ENCODE measurements at regions not wholly inside any gene's neighbourhood (a gene's known extent, or its start where the extent isn't known, plus 50 kb on each side); places are given as distances from the start of the nearest gene placed in this dataset.

DNA sequence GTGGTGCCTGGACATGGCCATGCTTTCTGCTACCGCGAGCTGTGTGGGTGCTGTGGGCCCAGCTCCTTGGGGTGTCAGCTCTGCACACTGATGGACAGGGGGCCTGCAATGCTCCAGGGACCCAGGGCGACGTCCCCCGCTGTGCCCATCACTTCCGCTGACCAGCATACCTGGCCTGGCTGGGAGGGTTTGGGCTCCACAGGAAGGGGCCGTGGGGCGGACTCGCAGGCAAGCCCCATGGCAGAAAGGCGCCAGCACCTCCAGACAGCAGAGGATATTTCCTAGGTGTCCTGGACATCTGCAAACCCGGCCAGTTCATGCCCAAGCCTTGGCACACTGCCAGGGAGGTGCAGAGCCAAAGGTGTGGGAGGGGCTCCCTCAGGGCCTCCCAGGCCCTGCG is 295.8 kb upstream of the IRX4 start:
- no peaks in the 10 kb centered on the region for H3K9me3 ChIP-seq (ENCODE audit: insufficient read depth, low read length, severe bottlenecking)
- no peak overlapping the region for H3K4me3 ChIP-seq (ENCODE audit: low read depth in 1 of 2, low read length in 2 of 2)
- H3K9ac ChIP-seq (ENCODE audit: low read depth, low read length): no peak overlapping the region
- H3K4me2 ChIP-seq (ENCODE audit: insufficient read depth, low read length): no peak overlapping the region
- TF ChIP-seq, protein P1, sequence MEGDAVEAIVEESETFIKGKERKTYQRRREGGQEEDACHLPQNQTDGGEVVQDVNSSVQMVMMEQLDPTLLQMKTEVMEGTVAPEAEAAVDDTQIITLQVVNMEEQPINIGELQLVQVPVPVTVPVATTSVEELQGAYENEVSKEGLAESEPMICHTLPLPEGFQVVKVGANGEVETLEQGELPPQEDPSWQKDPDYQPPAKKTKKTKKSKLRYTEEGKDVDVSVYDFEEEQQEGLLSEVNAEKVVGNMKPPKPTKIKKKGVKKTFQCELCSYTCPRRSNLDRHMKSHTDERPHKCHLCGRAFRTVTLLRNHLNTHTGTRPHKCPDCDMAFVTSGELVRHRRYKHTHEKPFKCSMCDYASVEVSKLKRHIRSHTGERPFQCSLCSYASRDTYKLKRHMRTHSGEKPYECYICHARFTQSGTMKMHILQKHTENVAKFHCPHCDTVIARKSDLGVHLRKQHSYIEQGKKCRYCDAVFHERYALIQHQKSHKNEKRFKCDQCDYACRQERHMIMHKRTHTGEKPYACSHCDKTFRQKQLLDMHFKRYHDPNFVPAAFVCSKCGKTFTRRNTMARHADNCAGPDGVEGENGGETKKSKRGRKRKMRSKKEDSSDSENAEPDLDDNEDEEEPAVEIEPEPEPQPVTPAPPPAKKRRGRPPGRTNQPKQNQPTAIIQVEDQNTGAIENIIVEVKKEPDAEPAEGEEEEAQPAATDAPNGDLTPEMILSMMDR (IDR thresholded peaks at IDR 0.05; ENCODE audit: borderline replicate concordance, extremely low read depth, low read length, poor library complexity, severe bottlenecking): no peak
- no peak for TF ChIP-seq EZH2 (IDR thresholded peaks at IDR 0.05; ENCODE audit: borderline replicate concordance, low read depth, low read length, severe bottlenecking)
- ATAC-seq (ENCODE audit: insufficient read depth, low read depth) (no peak), DNase-seq (no peak)
- no peaks in the 10 kb centered on the region for H3K36me3 ChIP-seq (ENCODE audit: insufficient read depth, low read length)
- no peak overlapping the region for H2AFZ ChIP-seq (ENCODE audit: low read depth, low read length)
- no peak overlapping the region for H3K27ac ChIP-seq (ENCODE audit: low read length)
- H3K79me2 ChIP-seq (ENCODE audit: insufficient read depth, low read length): no peaks in the 10 kb centered on the region
- H4K20me1 ChIP-seq (ENCODE audit: insufficient read depth, low read length): no peaks in the 10 kb centered on the region
- peaks cover 4% of the 10 kb centered on the region for H3K27me3 ChIP-seq (ENCODE audit: insufficient read depth, low read length, poor library complexity)
- no peaks in the 10 kb centered on the region for H3K4me1 ChIP-seq (ENCODE audit: insufficient read depth, low read length)

DNA sequence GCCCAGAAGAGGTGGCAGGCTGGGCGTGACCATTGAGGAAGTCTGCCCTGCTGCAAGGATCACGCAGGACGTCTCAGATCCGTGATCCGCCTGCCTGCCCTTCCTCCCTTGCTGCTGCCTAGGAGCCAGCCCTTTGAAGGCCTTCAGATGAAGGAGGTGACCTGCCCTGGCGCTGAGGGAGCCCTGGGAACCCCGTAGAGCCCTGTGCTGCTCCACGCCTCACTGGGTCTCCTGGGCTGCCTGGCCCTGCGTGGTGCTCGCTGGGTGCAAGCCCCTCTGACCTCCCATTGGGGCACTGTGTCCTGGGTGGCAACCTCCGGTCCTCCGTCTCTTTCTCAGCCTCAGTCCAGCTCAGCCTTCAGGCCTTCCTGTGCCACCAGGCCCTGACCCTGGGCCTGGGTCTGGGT is 295.3 kb upstream of the IRX4 start:
- DNase-seq: no peak
- H3K27ac ChIP-seq (ENCODE audit: low read length): no peak overlapping the region
- TF ChIP-seq, protein P1 (IDR thresholded peaks at IDR 0.05; ENCODE audit: borderline replicate concordance, extremely low read depth, low read length, poor library complexity, severe bottlenecking): no peak
- TF ChIP-seq EZH2 (IDR thresholded peaks at IDR 0.05; ENCODE audit: borderline replicate concordance, low read depth, low read length, severe bottlenecking): no peak
- H3K27me3 ChIP-seq (ENCODE audit: insufficient read depth, low read length, poor library complexity): peaks cover 5% of the 10 kb centered on the region
- no peak overlapping the region for H2AFZ ChIP-seq (ENCODE audit: low read depth, low read length)
- no peaks in the 10 kb centered on the region for H3K4me1 ChIP-seq (ENCODE audit: insufficient read depth, low read length)
- H3K36me3 ChIP-seq (ENCODE audit: insufficient read depth, low read length): no peaks in the 10 kb centered on the region
- H3K79me2 ChIP-seq (ENCODE audit: insufficient read depth, low read length): no peaks in the 10 kb centered on the region
- no peak overlapping the region for H3K9ac ChIP-seq (ENCODE audit: low read depth, low read length)
- ATAC-seq (ENCODE audit: insufficient read depth, low read depth): no peak
- H4K20me1 ChIP-seq (ENCODE audit: insufficient read depth, low read length): no peaks in the 10 kb centered on the region
- no peaks in the 10 kb centered on the region for H3K9me3 ChIP-seq (ENCODE audit: insufficient read depth, low read length, severe bottlenecking)
- no peak overlapping the region for H3K4me3 ChIP-seq (ENCODE audit: low read depth in 1 of 2, low read length in 2 of 2)
- no peak overlapping the region for H3K4me2 ChIP-seq (ENCODE audit: insufficient read depth, low read length)

DNA sequence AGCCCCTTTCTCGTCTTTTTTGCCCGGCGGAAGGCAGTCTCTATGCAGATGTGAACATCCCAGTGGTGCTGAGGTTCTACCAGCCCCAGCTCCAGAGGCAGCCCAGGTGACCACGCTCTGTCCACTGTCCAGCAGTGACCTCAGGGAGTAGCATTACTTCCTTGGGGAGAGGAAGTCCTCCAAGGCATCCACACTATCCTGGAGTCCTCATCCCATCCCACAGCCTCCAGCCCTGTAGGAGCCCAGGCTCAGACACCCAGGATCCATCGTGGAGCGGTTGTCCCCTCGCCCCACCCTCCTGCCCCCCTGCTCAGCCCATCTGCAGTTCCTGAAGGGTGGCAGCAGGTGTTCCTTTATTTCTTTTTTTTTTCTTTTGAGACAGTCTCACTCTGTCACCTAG is 294.5 kb upstream of the IRX4 start:
- Histone ChIP-seq H2AFZ (ENCODE audit: low read depth, low read length) (no peak overlapping the region), H3K27me3 (ENCODE audit: insufficient read depth, low read length, poor library complexity) (peaks cover 12% of the 10 kb centered on the region), H3K9me3 (ENCODE audit: insufficient read depth, low read length, severe bottlenecking) (no peaks in the 10 kb centered on the region), H3K27ac (ENCODE audit: low read length) (no peak overlapping the region), H3K36me3 (ENCODE audit: insufficient read depth, low read length) (no peaks in the 10 kb centered on the region), H4K20me1 (ENCODE audit: insufficient read depth, low read length) (no peaks in the 10 kb centered on the region), H3K9ac (ENCODE audit: low read depth, low read length) (no peak overlapping the region), H3K79me2 (ENCODE audit: insufficient read depth, low read length) (no peaks in the 10 kb centered on the region), H3K4me3 (ENCODE audit: low read depth in 1 of 2, low read length in 2 of 2) (no peak overlapping the region), H3K4me2 (ENCODE audit: insufficient read depth, low read length) (no peak overlapping the region), H3K4me1 (ENCODE audit: insufficient read depth, low read length) (no peaks in the 10 kb centered on the region)
- DNase-seq: no peak
- no peak for ATAC-seq (ENCODE audit: insufficient read depth, low read depth)
- TF ChIP-seq, protein P1 (IDR thresholded peaks at IDR 0.05; ENCODE audit: borderline replicate concordance, extremely low read depth, low read length, poor library complexity, severe bottlenecking): no peak
- no peak for TF ChIP-seq EZH2 (IDR thresholded peaks at IDR 0.05; ENCODE audit: borderline replicate concordance, low read depth, low read length, severe bottlenecking)

DNA sequence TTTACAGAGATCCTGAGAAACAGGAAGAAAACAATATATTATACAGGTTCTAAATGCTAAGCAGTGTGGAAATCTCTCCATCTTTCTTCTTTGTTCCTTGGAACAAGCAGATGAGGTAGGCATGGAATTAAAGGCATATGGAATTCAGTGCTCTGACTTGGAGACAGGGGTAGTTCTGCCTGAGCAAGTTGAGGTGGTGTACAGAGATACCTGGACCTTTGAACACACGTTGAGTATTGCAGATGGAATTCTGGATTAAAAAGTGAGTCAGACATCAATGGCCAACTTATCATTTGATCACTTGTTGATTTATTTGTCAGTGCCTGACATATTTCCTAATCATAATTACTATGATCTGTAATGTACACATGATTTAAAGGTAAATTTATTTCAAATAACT is 293.9 kb upstream of the IRX4 start:
- H3K79me2 ChIP-seq (ENCODE audit: insufficient read depth, low read length): no peaks in the 10 kb centered on the region
- no peak overlapping the region for H3K9ac ChIP-seq (ENCODE audit: low read depth, low read length)

More for the DNA sequence above, 293.9 kb upstream of the IRX4 start:
- Histone ChIP-seq H3K4me3 (ENCODE audit: low read depth in 1 of 2, low read length in 2 of 2) (no peak overlapping the region), H3K4me2 (ENCODE audit: insufficient read depth, low read length) (no peak overlapping the region), H4K20me1 (ENCODE audit: insufficient read depth, low read length) (no peaks in the 10 kb centered on the region), H3K4me1 (ENCODE audit: insufficient read depth, low read length) (no peaks in the 10 kb centered on the region), H3K36me3 (ENCODE audit: insufficient read depth, low read length) (no peaks in the 10 kb centered on the region), H3K9me3 (ENCODE audit: insufficient read depth, low read length, severe bottlenecking) (no peaks in the 10 kb centered on the region), H3K27ac (ENCODE audit: low read length) (no peak overlapping the region), H2AFZ (ENCODE audit: low read depth, low read length) (no peak overlapping the region), H3K27me3 (ENCODE audit: insufficient read depth, low read length, poor library complexity) (peaks cover 10% of the 10 kb centered on the region)
- no peak for DNase-seq
- TF ChIP-seq, protein P1 (IDR thresholded peaks at IDR 0.05; ENCODE audit: borderline replicate concordance, extremely low read depth, low read length, poor library complexity, severe bottlenecking): no peak
- TF ChIP-seq EZH2 (IDR thresholded peaks at IDR 0.05; ENCODE audit: borderline replicate concordance, low read depth, low read length, severe bottlenecking): no peak
- no peak for ATAC-seq (ENCODE audit: insufficient read depth, low read depth)

Measured in DND-41 (cell line).